WI38 (cell line): ENCODE measurements at regions not wholly inside any gene's neighbourhood (a gene's known extent, or its start where the extent isn't known, plus 50 kb on each side); places are given as distances from the start of the nearest gene placed in this dataset.

Experiments used
- H3K4me3 ChIP-seq: 2 replicates; pipeline ENCODE4 v1.5.1; 2011; ENCODE audit warnings: low read depth, mild to moderate bottlenecking, control low read depth, low read length
- CTCF ChIP-seq: IDR thresholded peaks from 2 replicates; pipeline ENCODE4 v1.5.1; 2012; ENCODE audit warnings: low read depth, mild to moderate bottlenecking, control low read depth, low read length

- no peak for TF ChIP-seq CTCF
Observed at GRCh38 chr18:42586601-42587000, 528.9 kb downstream of the RIT2 start.

GRCh38 chr18:42588786-42589185 is 526.7 kb downstream of the RIT2 start:
- TF ChIP-seq CTCF: no peak
- no peak overlapping the region for H3K4me3 ChIP-seq

More at GRCh38 chr18:42586601-42587000, 528.9 kb downstream of the RIT2 start:
- no peak overlapping the region for H3K4me3 ChIP-seq

- no peak for TF ChIP-seq CTCF
- no peak overlapping the region for H3K4me3 ChIP-seq
Observed at GRCh38 chr18:42604820-42605219, 510.7 kb downstream of the RIT2 start.

GRCh38 chr18:42606886-42607495 is 508.5 kb downstream of the RIT2 start:
- TF ChIP-seq CTCF: no peak

GRCh38 chr18:42611134-42611533 is 504.4 kb downstream of the RIT2 start:
- H3K4me3 ChIP-seq: no peak overlapping the region
- TF ChIP-seq CTCF: no peak

More at GRCh38 chr18:42606886-42607495, 508.5 kb downstream of the RIT2 start:
- no peak overlapping the region for H3K4me3 ChIP-seq

- no peak overlapping the region for H3K4me3 ChIP-seq
- no peak for TF ChIP-seq CTCF
Observed at GRCh38 chr18:42614619-42615293, 500.7 kb downstream of the RIT2 start.

GRCh38 chr18:42617221-42617620 is 498.3 kb downstream of the RIT2 start:
- no peak for TF ChIP-seq CTCF
- H3K4me3 ChIP-seq: no peak overlapping the region
